ENCODE measurements at regions not wholly inside any gene's neighbourhood (a gene's known extent, or its start where the extent isn't known, plus 50 kb on each side); places are given as distances from the start of the nearest gene placed in this dataset.

DNA sequence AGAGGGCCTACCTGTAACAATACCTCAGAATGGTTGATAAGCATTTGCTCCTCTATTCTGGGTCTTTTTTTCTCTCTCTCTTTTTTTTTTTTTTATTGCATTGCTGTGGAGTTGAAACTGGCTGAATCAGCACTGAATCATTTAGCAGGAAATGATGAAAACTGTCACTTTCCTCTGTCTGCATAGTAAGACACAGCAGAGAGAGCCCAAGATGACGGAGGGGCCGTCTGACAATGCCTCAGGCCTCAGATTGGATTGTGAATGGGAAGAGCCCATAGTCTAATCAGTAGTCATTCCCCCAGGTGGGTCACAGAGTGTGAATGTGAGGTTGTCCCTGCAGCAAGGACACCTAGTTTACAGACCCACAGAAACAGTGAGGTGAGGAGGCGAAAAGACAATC, 193.2 kb upstream of the PLXNA2 start:
- TF ChIP-seq JUND (IDR thresholded peaks at IDR 0.05; ENCODE audit: low read depth), result no peak
- DNase-seq (ENCODE audit: low read depth in 1 of 2, low spot score in 1 of 2), result no peak
- in situ Hi-C loops (cut with HindIII; ENCODE audit: low pct_unique_long_range_greater_than_20kb, low sequenced_read_pairs), result no loop called here

DNA sequence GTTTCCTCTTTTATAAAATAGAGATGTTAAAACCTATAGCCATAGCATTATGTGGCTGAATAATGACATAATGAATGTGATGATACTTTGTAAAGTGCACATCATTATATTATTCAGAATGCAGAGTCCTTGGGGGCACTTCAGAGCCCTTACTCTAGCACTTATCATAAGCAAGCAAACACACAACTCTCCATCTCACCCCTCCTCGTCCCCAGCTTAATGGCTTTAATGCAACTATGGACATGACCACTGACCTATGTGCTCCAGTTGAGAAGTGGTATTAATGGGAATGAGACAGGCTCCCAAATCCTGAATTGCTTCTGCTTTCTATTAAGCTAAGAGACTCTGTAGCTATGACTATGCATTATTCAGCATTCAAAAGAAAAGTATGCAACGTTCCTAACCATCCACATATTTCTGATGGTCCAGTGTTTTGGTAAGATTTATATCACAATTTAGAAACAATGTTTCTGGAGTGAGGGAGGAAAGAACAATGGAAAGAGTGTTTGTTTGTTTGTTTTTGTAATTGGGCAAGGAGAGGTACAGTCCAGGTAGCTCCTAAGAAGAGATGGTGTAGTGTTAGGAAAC, 194.0 kb upstream of the PLXNA2 start:
- in situ Hi-C loops (cut with HindIII; ENCODE audit: low pct_unique_long_range_greater_than_20kb, low sequenced_read_pairs), result no loop called here
- DNase-seq (ENCODE audit: low read depth in 1 of 2, low spot score in 1 of 2), result no peak
- TF ChIP-seq JUND (IDR thresholded peaks at IDR 0.05; ENCODE audit: low read depth), result no peak

DNA sequence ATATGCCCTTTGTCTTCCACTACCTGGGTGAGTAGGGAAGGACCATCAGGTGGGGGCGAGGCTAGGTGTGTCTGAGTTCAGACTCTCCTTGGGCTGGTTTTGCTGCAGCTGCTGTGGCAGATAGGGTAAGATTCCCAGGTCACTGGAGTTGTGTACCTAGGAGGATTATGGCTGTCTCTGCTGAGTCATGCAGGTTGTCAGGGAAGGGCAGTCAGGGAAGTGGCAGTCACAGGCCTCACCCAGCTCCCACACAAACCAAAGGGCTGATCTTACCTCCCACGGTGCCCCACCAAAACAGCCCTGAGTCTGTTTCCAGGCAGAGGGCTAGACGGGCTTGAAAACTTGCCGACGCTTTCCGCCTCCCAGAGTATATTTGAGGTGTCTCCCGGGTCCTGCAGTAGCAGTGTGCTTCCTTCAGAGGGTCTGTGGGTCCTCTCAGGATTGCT, 201.6 kb upstream of the PLXNA2 start:
- in situ Hi-C loops (cut with HindIII; ENCODE audit: low pct_unique_long_range_greater_than_20kb, low sequenced_read_pairs), result no loop called here
- DNase-seq (ENCODE audit: low read depth in 1 of 2, low spot score in 1 of 2), result no peak
- no peak for TF ChIP-seq JUND (IDR thresholded peaks at IDR 0.05; ENCODE audit: low read depth)

DNA sequence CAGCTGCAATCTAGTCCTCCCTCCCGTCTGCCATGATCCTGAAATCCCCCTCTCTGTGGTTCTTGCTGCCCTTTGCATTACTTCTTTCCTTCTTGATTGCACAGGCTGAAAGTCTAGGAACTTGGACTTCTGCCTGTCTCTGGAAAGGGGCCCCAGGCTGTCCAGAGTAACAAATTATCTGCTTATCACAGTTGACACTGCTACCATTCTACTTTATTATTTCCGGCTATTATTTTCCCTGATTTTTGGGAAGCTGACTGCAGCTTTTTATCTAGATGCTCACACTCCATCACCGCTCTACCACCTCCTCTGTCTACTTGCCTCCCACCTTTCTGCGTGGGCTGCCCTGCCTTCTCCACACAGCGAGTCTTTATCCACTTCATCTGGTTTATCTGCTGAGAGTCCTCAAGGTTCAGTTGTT, 202.1 kb upstream of the PLXNA2 start:
- in situ Hi-C loops (cut with HindIII; ENCODE audit: low pct_unique_long_range_greater_than_20kb, low sequenced_read_pairs), result no loop called here
- TF ChIP-seq JUND (IDR thresholded peaks at IDR 0.05; ENCODE audit: low read depth), result no peak

DNA sequence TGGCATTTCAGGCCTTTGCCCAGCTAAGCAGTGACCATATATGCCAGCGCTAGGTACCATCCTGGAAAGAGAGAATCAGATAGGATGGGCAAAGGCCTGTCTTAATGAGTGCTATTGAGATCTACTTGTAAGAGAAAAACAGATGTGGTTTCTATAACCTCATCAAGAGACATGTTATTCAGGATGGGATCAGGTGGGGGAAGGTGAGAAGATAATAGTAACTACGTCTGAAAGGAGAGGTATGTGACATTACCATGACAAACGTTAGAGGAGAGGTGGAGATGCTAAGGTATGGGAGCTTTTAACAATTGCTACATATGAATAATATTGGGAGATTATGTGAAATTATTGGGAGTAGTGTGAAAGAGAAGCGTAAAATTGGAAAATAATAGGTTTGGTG, 204.2 kb upstream of the PLXNA2 start:
- TF ChIP-seq JUND (IDR thresholded peaks at IDR 0.05; ENCODE audit: low read depth), result no peak
- DNase-seq (ENCODE audit: low read depth in 1 of 2, low spot score in 1 of 2), result no peak
- in situ Hi-C loops (cut with HindIII; ENCODE audit: low pct_unique_long_range_greater_than_20kb, low sequenced_read_pairs), result no loop called here

More for the DNA sequence above, 202.1 kb upstream of the PLXNA2 start:
- DNase-seq (ENCODE audit: low read depth in 1 of 2, low spot score in 1 of 2), result no peak

DNA sequence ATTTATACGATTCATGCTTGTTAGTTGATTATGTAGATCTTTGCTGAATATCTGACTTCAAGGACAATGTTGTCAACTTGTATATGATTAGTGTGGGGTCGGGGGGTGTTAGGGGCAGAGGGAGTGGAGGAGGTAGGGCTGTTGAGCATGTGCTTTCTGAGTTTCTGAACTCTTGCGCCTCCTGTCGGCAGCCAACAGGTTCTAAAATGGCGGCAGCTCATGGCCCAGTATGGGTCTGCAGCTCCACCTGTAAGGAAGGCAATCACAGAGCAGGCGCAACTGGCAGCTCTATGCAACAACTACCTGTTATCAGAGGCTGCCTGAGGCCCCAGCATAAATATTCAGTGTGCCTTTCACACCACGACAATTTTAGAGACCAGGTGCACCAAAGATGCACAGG, 205.8 kb upstream of the PLXNA2 start:
- peak in 1 of 2 experiments; percentile 10 for DNase-seq (ENCODE audit: low read depth in 1 of 2, low spot score in 1 of 2)
- in situ Hi-C loops (cut with HindIII; ENCODE audit: low pct_unique_long_range_greater_than_20kb, low sequenced_read_pairs), result no loop called here
- TF ChIP-seq JUND (IDR thresholded peaks at IDR 0.05; ENCODE audit: low read depth), result no peak

DNA sequence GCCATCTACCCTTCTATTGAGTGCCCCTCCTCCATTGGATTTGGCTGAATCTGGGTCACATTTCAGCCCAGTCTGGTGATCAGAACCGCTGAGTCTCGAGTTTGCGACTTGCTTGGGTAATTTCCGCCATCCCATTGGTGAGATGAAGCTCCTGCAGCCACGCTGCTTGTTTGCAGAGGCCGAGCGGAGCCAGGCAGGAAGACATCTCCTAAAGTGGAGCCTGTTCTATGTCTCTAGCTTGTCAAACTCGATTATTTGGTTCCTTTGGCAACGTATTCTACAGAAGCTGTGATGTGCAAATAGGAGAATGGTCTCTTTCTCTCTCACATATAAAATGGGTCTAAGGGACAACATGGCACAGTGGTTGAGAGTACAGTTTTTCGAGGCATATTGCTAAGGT, 206.8 kb upstream of the PLXNA2 start:
- TF ChIP-seq JUND (IDR thresholded peaks at IDR 0.05; ENCODE audit: low read depth), result no peak
- peak in 1 of 2 experiments; percentile 18 for DNase-seq (ENCODE audit: low read depth in 1 of 2, low spot score in 1 of 2)
- in situ Hi-C loops (cut with HindIII; ENCODE audit: low pct_unique_long_range_greater_than_20kb, low sequenced_read_pairs), result no loop called here

DNA sequence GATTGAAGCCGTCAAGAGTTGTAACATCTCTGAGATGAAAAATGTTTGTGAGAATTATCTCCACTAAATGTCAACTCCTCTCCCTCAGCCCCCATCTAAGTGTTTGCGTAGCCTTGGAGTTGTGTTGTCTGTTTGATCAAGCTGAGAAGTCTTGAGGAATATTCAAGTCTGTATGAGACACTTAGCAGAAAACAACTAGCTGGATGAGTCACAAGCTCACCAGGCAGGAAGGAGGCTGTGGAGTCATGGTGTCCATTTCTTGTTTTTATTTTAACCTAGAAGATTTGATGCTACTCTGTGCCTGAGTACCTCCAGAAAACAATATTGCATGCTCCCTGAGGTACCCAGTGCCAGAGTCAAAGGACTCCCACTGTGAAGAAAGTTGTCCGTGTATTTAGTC, 211.6 kb upstream of the PLXNA2 start:
- no peak for DNase-seq (ENCODE audit: low read depth in 1 of 2, low spot score in 1 of 2)
- TF ChIP-seq JUND (IDR thresholded peaks at IDR 0.05; ENCODE audit: low read depth), result no peak
- in situ Hi-C loops (cut with HindIII; ENCODE audit: low pct_unique_long_range_greater_than_20kb, low sequenced_read_pairs), result no loop called here

DNA sequence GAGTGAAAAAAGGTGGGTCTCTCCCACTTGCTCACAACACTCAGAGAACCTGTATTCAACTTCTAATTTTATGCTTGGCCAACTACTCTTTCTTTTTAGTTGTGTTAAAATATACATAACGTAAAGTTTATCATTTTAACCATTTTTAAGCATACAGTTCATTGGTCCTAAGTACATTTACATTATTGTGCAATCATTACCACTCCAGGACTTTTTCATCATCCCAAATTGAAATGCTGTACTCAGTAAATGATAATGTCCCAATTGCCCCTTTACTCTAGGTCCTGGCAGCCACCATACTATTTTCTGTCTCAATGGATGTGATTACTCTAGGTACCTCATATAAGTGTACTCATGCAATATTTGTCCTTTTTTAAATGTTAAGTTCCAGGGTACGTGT, 212.3 kb upstream of the PLXNA2 start:
- in situ Hi-C loops (cut with HindIII; ENCODE audit: low pct_unique_long_range_greater_than_20kb, low sequenced_read_pairs), result no loop called here
- DNase-seq (ENCODE audit: low read depth in 1 of 2, low spot score in 1 of 2), result no peak
- TF ChIP-seq JUND (IDR thresholded peaks at IDR 0.05; ENCODE audit: low read depth), result no peak

DNA sequence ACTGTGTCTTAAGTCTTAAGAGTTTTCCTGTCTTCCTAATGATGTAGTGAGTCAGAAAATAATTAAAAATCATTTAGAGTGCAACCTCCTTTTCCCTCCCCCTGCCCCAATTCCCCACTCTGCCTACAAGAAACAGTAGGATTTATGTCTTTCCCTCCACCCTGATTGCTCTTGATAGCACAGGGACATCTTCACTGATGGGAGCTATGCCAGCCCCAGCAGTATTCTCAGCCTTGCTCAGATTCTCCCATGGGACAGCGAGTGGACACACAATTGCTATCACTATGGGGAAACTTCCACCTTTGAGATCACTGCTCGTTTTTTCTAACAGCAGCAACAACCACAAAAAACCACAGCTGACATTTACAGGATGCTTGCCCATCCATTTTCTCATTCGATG, 216.6 kb upstream of the PLXNA2 start:
- in situ Hi-C loops (cut with HindIII; ENCODE audit: low pct_unique_long_range_greater_than_20kb, low sequenced_read_pairs), result no loop called here
- DNase-seq (ENCODE audit: low read depth in 1 of 2, low spot score in 1 of 2), result no peak
- no peak for TF ChIP-seq JUND (IDR thresholded peaks at IDR 0.05; ENCODE audit: low read depth)

DNA sequence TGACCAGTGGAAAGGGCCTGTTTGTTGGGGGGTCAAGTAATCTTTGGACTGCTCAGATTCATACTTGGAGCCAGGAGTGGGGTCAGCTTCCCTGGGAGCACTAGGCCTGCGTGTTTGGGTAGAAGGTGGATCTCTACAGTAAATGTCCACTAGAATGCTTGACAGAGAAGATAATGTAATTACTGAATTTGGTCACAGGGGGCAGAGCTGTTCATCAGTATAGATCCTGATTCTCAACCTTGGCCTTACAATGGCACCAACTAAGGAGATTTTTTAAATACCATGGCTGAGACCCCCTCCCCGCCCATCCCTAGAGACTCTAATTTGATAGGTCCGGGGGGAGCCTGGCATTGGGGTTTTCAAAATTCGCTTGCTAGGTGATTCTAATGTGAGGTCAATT, 217.5 kb upstream of the PLXNA2 start:
- in situ Hi-C loops (cut with HindIII; ENCODE audit: low pct_unique_long_range_greater_than_20kb, low sequenced_read_pairs), result no loop called here
- no peak for DNase-seq (ENCODE audit: low read depth in 1 of 2, low spot score in 1 of 2)
- TF ChIP-seq JUND (IDR thresholded peaks at IDR 0.05; ENCODE audit: low read depth), result no peak

DNA sequence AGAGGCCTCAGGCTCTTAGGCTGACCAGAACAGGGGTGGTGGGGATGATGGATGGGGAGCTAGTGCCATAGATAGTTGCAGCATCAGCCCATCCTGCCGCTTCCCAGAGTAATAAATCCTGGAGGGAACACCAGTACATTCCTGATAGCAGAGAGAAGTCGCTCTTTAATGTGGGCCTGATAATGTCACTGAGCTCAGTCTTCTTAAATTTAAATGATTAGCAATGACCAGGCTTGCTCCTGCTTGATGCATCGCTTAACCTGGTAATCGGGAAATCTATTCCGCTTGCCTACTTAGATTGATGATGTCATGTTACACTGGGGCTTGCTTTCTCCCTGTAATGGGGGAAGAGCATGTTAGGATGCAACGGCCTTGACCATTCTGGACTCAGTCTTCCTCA, 218.6 kb upstream of the PLXNA2 start:
- no peak for TF ChIP-seq JUND (IDR thresholded peaks at IDR 0.05; ENCODE audit: low read depth)
- in situ Hi-C loops (cut with HindIII; ENCODE audit: low pct_unique_long_range_greater_than_20kb, low sequenced_read_pairs), result no loop called here
- DNase-seq (ENCODE audit: low read depth in 1 of 2, low spot score in 1 of 2), result no peak

DNA sequence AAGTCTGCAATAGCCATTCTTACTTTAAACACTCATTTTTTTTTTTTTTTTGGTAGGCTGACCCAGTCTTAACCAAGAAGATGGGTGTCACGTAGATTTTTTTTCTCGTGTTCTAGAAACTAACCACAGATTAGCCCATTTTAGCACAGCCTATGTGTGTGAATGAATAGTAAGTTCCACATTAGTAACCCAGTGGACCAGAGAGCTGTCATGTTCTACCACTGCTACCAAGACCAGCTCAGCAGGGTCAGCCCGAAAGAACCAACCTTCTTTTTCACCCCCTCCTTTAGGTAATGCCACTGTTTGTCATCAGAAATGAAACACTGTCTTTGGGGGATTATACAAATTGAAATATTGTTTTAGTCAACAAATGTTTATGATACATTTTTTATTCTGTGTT, 221.1 kb upstream of the PLXNA2 start:
- DNase-seq (ENCODE audit: low read depth in 1 of 2, low spot score in 1 of 2), result no peak
- in situ Hi-C loops (cut with HindIII; ENCODE audit: low pct_unique_long_range_greater_than_20kb, low sequenced_read_pairs), result no loop called here
- TF ChIP-seq JUND (IDR thresholded peaks at IDR 0.05; ENCODE audit: low read depth), result no peak
